Transverse colon (tissue), 4 donors: ENCODE measurements at regions not wholly inside any gene's neighbourhood (a gene's known extent, or its start where the extent isn't known, plus 50 kb on each side); places are given as distances from the start of the nearest gene placed in this dataset.

ENCODE experiments used
- DNase-seq: peaks from one replicate; pipeline ENCODE4 v3.0.0-alpha.2; 2019
- H3K27ac ChIP-seq, 4 donors: fragments of 200-600 bp; sonication (generic); 2 replicates each; pipeline ENCODE4 v1.5.1; 2016 to 2018; ENCODE audit warnings: inconsistent platforms in 4 of 4
- H3K27me3 ChIP-seq: fragments of 200-600 bp; sonication (generic); 2 replicates; pipeline ENCODE4 v1.5.1; 2017; ENCODE audit warnings: inconsistent platforms
- H3K36me3 ChIP-seq, 4 donors: fragments of 200-600 bp; sonication (generic); 2 replicates each; pipeline ENCODE4 v1.5.1; 2017 to 2019; ENCODE audit warnings: inconsistent platforms in 4 of 4
- H3K4me1 ChIP-seq, 4 donors: fragments of 200-600 bp; sonication (generic); 2 replicates each; pipeline ENCODE4 v1.5.1; 2017 to 2020; ENCODE audit warnings: inconsistent platforms in 4 of 4
- H3K4me3 ChIP-seq, 4 donors: fragments of 200-600 bp; sonication (generic); 1 replicate in 1 of 4; 2 replicates in 3 of 4; pipeline versions ENCODE4 v1.5.1 to v1.6.1; 2017 to 2019; ENCODE audit warnings: inconsistent platforms in 4 of 4
- H3K9me3 ChIP-seq, 2 donors: fragments of 200-600 bp; sonication (generic); 2 replicates each; pipeline ENCODE4 v1.5.1; 2017 to 2019; ENCODE audit warnings: inconsistent platforms in 2 of 2
- EP300 ChIP-seq: sonication (generic); formaldehyde crosslinking; IDR thresholded peaks from one replicate; pipeline ENCODE4 v1.6.1; 2017; ENCODE audit warnings: antibody characterized with exemption, low read depth
- POLR2A ChIP-seq: fragments of 450-650 bp; IDR thresholded peaks from one replicate; pipeline ENCODE4 v1.6.1; 2016; ENCODE audit warnings: antibody characterized with exemption, mild to moderate bottlenecking, moderate library complexity
- POLR2AphosphoS5 ChIP-seq, 3 donors: sonication (generic); formaldehyde crosslinking; IDR thresholded peaks; one replicate each; pipeline ENCODE4 v1.6.1; 2016; ENCODE audit warnings: antibody characterized with exemption in 3 of 3
- WGBS, 2 donors: methylation state at CpG; one replicate each; pipeline ENCODE4 v1.1.5; 2018; ENCODE audit warnings: low coverage in 1 of 2; 5-methylcytosine and 5-hydroxymethylcytosine counted together
- in situ Hi-C, 4 donors: fragments of 200-750 bp; cut with MboI; loops; one replicate each; pipeline versions ENCODE4 v1.15.0 to v1.15.1; 2017; ENCODE audit warnings: low sequenced_read_pairs in 3 of 4, low pct_ligation_motif_present in 1 of 4, low pct_unique_long_range_greater_than_20kb in 1 of 4
- intact Hi-C: fragments of 100-400 bp; cut with DNase I; formaldehyde crosslinking; loops from one replicate; pipeline ENCODE4 v1.15.1; 2023; ENCODE audit warnings: low total_unique reads
- TF ChIP-seq, protein P1 (sequence below), 5 experiments: fragments of 200-600 bp in 3 of 5; fragments of 450-650 bp in 2 of 5; sonication (generic) in 3 of 5; IDR thresholded peaks; 1 replicate in 2 of 5; 2 replicates in 3 of 5; pipeline ENCODE4 v1.5.1; 2016 to 2017; ENCODE audit warnings: antibody characterized with exemption in 5 of 5, inconsistent platforms in 3 of 5, mild to moderate bottlenecking in 2 of 5, moderate library complexity in 1 of 5

DNA sequence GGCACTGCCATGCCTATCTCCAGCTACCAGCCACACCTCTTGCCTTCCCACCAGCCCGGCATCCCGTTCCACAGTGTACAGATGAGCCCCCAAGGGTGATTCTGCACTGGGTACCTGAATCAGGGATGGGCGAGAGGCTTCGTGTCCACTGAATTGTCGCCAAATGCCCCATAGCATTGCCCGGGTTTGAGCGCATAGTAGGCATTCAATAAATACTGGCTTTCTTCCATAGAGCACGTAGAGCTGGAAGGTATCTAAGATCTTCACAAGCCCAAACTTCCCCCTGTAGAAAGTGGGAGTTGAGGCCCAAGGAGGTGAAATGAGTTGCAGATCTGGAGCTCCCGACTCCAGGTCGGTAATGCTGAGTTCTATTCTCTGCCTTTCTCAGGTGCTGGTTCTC is 358.7 kb downstream of the LPIN1 start:
- Histone ChIP-seq H3K27me3 (no peaks in the 10 kb centered on the region), H3K27ac (no peak overlapping the region), H3K4me1 (peaks cover 0 to 6% (median under 1%) of the 10 kb centered on the region in 4 donors), H3K4me3 (no peak overlapping the region), H3K9me3 (no peaks in the 10 kb centered on the region), H3K36me3 (no peaks in the 10 kb centered on the region)
- WGBS, 2 donors = 90 to 92% methylated on average over 2 to 10 of the region's 10 CpGs
- in situ Hi-C loops (no loop called here), intact Hi-C loops (no loop called here)
- TF ChIP-seq EP300 = no peak
- TF ChIP-seq, protein P1, sequence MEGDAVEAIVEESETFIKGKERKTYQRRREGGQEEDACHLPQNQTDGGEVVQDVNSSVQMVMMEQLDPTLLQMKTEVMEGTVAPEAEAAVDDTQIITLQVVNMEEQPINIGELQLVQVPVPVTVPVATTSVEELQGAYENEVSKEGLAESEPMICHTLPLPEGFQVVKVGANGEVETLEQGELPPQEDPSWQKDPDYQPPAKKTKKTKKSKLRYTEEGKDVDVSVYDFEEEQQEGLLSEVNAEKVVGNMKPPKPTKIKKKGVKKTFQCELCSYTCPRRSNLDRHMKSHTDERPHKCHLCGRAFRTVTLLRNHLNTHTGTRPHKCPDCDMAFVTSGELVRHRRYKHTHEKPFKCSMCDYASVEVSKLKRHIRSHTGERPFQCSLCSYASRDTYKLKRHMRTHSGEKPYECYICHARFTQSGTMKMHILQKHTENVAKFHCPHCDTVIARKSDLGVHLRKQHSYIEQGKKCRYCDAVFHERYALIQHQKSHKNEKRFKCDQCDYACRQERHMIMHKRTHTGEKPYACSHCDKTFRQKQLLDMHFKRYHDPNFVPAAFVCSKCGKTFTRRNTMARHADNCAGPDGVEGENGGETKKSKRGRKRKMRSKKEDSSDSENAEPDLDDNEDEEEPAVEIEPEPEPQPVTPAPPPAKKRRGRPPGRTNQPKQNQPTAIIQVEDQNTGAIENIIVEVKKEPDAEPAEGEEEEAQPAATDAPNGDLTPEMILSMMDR (IDR thresholded peaks at IDR 0.05) = no peak
- no peak for TF ChIP-seq POLR2A
- no peak for TF ChIP-seq POLR2AphosphoS5 (IDR thresholded peaks at IDR 0.05)
- DNase-seq = no peak

GRCh38 chr2:12106440-12107080 is 360.1 kb downstream of the LPIN1 start:
- H3K27me3 ChIP-seq = no peaks in the 10 kb centered on the region
- no peaks in the 10 kb centered on the region for H3K36me3 ChIP-seq
- H3K4me1 ChIP-seq = peaks cover 0 to 6% (median 3%) of the 10 kb centered on the region in 4 donors
- intact Hi-C loops = no loop called here
- TF ChIP-seq POLR2A (no peak), POLR2AphosphoS5 (IDR thresholded peaks at IDR 0.05) (peak in 1 of 3 donors; percentile 8), EP300 (no peak)
- TF ChIP-seq, protein P1 (IDR thresholded peaks at IDR 0.05) = no peak
- 73 to 74% methylated on average over 8 to 11 of the region's 11 CpGs for WGBS, 2 donors
- no peaks in the 10 kb centered on the region for H3K9me3 ChIP-seq
- DNase-seq = peak; percentile 38
- H3K27ac ChIP-seq = no peak overlapping the region
- in situ Hi-C loops = no loop called here
- no peak overlapping the region for H3K4me3 ChIP-seq

DNA sequence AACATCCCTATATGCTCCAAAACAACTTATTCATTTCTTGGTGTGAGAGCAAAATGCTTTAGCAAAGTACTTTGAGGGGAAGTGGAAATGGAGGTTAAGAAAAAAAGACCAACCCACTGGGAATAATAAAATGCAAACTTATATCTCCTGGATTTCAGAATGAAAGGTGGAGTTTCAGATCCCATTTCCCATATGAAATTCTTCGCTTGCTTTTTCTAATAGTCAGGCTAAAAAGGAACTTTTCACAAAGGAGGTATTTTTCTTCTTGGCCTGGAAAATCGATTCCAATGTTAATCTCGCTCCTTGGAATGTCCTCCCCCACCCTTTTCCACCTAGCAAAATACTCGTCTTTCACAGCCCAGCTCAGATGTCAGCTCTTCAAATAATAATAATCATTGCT is 360.9 kb downstream of the LPIN1 start:
- Histone ChIP-seq H3K9me3 (no peaks in the 10 kb centered on the region), H3K36me3 (no peaks in the 10 kb centered on the region), H3K27ac (no peak overlapping the region), H3K4me1 (peaks cover 0 to 6% (median 3%) of the 10 kb centered on the region in 4 donors), H3K4me3 (no peak overlapping the region), H3K27me3 (no peaks in the 10 kb centered on the region)
- intact Hi-C loops = no loop called here
- in situ Hi-C loops = no loop called here
- no peak for DNase-seq
- WGBS, 2 donors = 66 to 80% methylated on average over 4 of the region's 4 CpGs
- no peak for TF ChIP-seq POLR2AphosphoS5 (IDR thresholded peaks at IDR 0.05)
- TF ChIP-seq, protein P1 (IDR thresholded peaks at IDR 0.05) = no peak
- TF ChIP-seq POLR2A = no peak
- no peak for TF ChIP-seq EP300

DNA sequence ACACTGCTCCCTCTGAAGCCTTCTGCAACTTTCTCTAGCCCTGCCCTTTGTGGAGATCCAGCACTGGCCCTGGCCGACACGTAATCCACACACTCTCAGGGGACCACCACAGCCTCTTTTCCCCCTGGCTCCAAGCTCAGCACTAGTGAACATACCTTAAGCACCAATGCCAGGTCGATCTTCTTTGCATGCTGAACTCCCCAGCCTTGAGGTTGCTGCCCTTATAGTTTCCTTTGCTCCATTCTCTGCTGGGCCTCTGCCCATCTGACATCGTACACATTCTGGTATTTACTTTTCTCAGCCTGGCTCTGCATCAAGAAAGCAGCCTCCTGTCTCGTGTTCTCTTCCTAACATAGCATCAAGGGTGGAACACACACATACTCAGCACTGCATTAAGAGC is 361.5 kb downstream of the LPIN1 start:
- H3K4me1 ChIP-seq = peaks cover 0 to 6% (median 3%) of the 10 kb centered on the region in 4 donors
- 37 to 67% methylated on average over 3 to 5 of the region's 5 CpGs for whole genome bisulfite sequencing, 2 donors
- H3K4me3 ChIP-seq = no peak overlapping the region
- in situ Hi-C loops = no loop called here
- DNase-seq = no peak
- TF ChIP-seq EP300 (no peak), POLR2AphosphoS5 (IDR thresholded peaks at IDR 0.05) (no peak), POLR2A (no peak)
- TF ChIP-seq, protein P1 (IDR thresholded peaks at IDR 0.05) = no peak
- intact Hi-C loops = no loop called here
- H3K9me3 ChIP-seq = no peaks in the 10 kb centered on the region
- no peak overlapping the region for H3K27ac ChIP-seq
- no peaks in the 10 kb centered on the region for H3K36me3 ChIP-seq
- H3K27me3 ChIP-seq = no peaks in the 10 kb centered on the region
